ENCODE measurements at regions not wholly inside any gene's neighbourhood (a gene's known extent, or its start where the extent isn't known, plus 50 kb on each side); places are given as distances from the start of the nearest gene placed in this dataset.

DNA sequence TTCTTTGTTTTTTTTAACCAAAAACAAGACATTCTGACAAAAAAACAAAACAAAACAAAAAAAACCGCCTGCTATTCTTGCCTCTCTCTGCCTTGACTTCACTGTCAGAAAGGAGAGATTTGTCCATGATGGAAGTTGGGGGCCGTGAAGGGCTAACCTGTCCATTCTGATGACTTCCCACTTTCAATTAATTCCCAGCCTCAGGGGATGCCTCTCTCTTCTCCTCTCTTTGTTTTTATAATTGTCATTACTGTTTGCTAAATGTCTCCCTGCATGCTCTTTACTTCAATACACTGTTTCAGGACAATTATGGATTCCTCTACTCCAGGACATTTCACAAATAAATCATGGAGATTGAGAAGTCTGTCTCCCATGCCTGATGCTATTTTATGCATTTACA is 130.5 kb upstream of the CNR1 start:
- DNase-seq (no peak), ATAC-seq (ENCODE audit: insufficient read depth, low read depth) (no peak)
- no peaks in the 10 kb centered on the region for H3K36me3 ChIP-seq (ENCODE audit: insufficient read depth, low read length)
- no peak for TF ChIP-seq EZH2 (IDR thresholded peaks at IDR 0.05; ENCODE audit: borderline replicate concordance, low read depth, low read length, severe bottlenecking)
- TF ChIP-seq, protein P1, sequence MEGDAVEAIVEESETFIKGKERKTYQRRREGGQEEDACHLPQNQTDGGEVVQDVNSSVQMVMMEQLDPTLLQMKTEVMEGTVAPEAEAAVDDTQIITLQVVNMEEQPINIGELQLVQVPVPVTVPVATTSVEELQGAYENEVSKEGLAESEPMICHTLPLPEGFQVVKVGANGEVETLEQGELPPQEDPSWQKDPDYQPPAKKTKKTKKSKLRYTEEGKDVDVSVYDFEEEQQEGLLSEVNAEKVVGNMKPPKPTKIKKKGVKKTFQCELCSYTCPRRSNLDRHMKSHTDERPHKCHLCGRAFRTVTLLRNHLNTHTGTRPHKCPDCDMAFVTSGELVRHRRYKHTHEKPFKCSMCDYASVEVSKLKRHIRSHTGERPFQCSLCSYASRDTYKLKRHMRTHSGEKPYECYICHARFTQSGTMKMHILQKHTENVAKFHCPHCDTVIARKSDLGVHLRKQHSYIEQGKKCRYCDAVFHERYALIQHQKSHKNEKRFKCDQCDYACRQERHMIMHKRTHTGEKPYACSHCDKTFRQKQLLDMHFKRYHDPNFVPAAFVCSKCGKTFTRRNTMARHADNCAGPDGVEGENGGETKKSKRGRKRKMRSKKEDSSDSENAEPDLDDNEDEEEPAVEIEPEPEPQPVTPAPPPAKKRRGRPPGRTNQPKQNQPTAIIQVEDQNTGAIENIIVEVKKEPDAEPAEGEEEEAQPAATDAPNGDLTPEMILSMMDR (IDR thresholded peaks at IDR 0.05; ENCODE audit: borderline replicate concordance, extremely low read depth, low read length, poor library complexity, severe bottlenecking): no peak
- H3K4me2 ChIP-seq (ENCODE audit: insufficient read depth, low read length): no peak overlapping the region
- H3K4me1 ChIP-seq (ENCODE audit: insufficient read depth, low read length): no peaks in the 10 kb centered on the region
- no peaks in the 10 kb centered on the region for H3K27me3 ChIP-seq (ENCODE audit: insufficient read depth, low read length, poor library complexity)
- no peaks in the 10 kb centered on the region for H3K9me3 ChIP-seq (ENCODE audit: insufficient read depth, low read length, severe bottlenecking)
- H3K27ac ChIP-seq (ENCODE audit: low read length): no peak overlapping the region
- H3K79me2 ChIP-seq (ENCODE audit: insufficient read depth, low read length): no peaks in the 10 kb centered on the region
- no peak overlapping the region for H2AFZ ChIP-seq (ENCODE audit: low read depth, low read length)
- no peak overlapping the region for H3K4me3 ChIP-seq (ENCODE audit: low read depth in 1 of 2, low read length in 2 of 2)
- no peak overlapping the region for H3K9ac ChIP-seq (ENCODE audit: low read depth, low read length)
- H4K20me1 ChIP-seq (ENCODE audit: insufficient read depth, low read length): no peaks in the 10 kb centered on the region

DNA sequence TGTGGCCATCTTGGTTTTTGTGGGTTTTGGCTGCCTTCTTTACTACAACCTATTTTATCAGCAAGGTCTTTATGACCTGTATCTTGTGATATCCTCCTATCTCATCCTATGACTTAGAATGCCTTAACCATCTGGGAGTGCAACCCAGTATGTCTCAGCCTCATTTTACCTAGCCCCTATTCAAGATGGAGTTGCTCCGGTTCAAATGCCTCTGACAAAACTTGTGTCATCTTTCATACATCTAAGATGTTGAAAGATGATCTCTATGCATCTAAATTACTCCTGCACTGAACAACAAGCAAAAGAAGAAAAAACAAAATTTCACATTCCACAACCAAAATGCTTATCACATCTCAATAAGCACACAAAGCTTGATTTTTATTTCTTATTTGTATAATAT is 129.5 kb upstream of the CNR1 start:
- H3K36me3 ChIP-seq (ENCODE audit: insufficient read depth, low read length): no peaks in the 10 kb centered on the region
- DNase-seq (no peak), ATAC-seq (ENCODE audit: insufficient read depth, low read depth) (no peak)
- no peak overlapping the region for H3K4me2 ChIP-seq (ENCODE audit: insufficient read depth, low read length)
- H3K27ac ChIP-seq (ENCODE audit: low read length): no peak overlapping the region
- no peaks in the 10 kb centered on the region for H3K27me3 ChIP-seq (ENCODE audit: insufficient read depth, low read length, poor library complexity)
- no peak overlapping the region for H3K4me3 ChIP-seq (ENCODE audit: low read depth in 1 of 2, low read length in 2 of 2)
- TF ChIP-seq, protein P1 (IDR thresholded peaks at IDR 0.05; ENCODE audit: borderline replicate concordance, extremely low read depth, low read length, poor library complexity, severe bottlenecking): no peak
- no peak for TF ChIP-seq EZH2 (IDR thresholded peaks at IDR 0.05; ENCODE audit: borderline replicate concordance, low read depth, low read length, severe bottlenecking)
- H3K9ac ChIP-seq (ENCODE audit: low read depth, low read length): no peak overlapping the region
- H2AFZ ChIP-seq (ENCODE audit: low read depth, low read length): no peak overlapping the region
- H4K20me1 ChIP-seq (ENCODE audit: insufficient read depth, low read length): no peaks in the 10 kb centered on the region
- no peaks in the 10 kb centered on the region for H3K9me3 ChIP-seq (ENCODE audit: insufficient read depth, low read length, severe bottlenecking)
- no peaks in the 10 kb centered on the region for H3K79me2 ChIP-seq (ENCODE audit: insufficient read depth, low read length)
- no peaks in the 10 kb centered on the region for H3K4me1 ChIP-seq (ENCODE audit: insufficient read depth, low read length)

DNA sequence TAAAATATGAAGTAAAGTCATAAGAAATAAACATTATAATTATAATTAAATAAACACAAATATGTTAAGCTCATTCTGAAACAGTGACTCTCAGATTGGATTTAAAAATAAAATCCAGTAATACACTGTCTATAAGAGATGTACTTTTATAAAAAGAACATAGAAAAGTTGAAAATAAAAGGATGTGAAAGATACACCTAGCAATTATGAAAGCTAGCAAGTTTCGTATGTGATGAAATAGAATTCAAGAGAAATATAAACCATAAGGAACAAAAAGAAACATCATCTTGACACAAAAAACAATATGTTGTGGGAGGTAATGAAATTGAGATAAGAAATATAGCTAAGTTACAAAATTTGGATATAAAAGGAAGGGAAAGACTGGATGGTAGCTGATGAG is 128.6 kb upstream of the CNR1 start:
- no peaks in the 10 kb centered on the region for H3K4me1 ChIP-seq (ENCODE audit: insufficient read depth, low read length)
- no peak for ATAC-seq (ENCODE audit: insufficient read depth, low read depth)
- no peak overlapping the region for H3K4me2 ChIP-seq (ENCODE audit: insufficient read depth, low read length)

More for the DNA sequence above, 128.6 kb upstream of the CNR1 start:
- Histone ChIP-seq H3K9ac (ENCODE audit: low read depth, low read length) (no peak overlapping the region), H3K36me3 (ENCODE audit: insufficient read depth, low read length) (no peaks in the 10 kb centered on the region), H3K4me3 (ENCODE audit: low read depth in 1 of 2, low read length in 2 of 2) (no peak overlapping the region), H3K9me3 (ENCODE audit: insufficient read depth, low read length, severe bottlenecking) (no peaks in the 10 kb centered on the region), H3K79me2 (ENCODE audit: insufficient read depth, low read length) (no peaks in the 10 kb centered on the region), H2AFZ (ENCODE audit: low read depth, low read length) (no peak overlapping the region), H3K27me3 (ENCODE audit: insufficient read depth, low read length, poor library complexity) (no peaks in the 10 kb centered on the region), H4K20me1 (ENCODE audit: insufficient read depth, low read length) (no peaks in the 10 kb centered on the region), H3K27ac (ENCODE audit: low read length) (no peak overlapping the region)
- no peak for DNase-seq
- TF ChIP-seq, protein P1 (IDR thresholded peaks at IDR 0.05; ENCODE audit: borderline replicate concordance, extremely low read depth, low read length, poor library complexity, severe bottlenecking): no peak
- no peak for TF ChIP-seq EZH2 (IDR thresholded peaks at IDR 0.05; ENCODE audit: borderline replicate concordance, low read depth, low read length, severe bottlenecking)

Data from DND-41 (cell line).